Stimulated activated naive CD8-positive, alpha-beta T cell treated with anti-CD3 and anti-CD28 coated beads, Interleukin-15, amount 100 ng/mL, for 72 hours (primary cell): ENCODE measurements at regions not wholly inside any gene's neighbourhood (a gene's known extent, or its start where the extent isn't known, plus 50 kb on each side); places are given as distances from the start of the nearest gene placed in this dataset.

Source experiments
- ATAC-seq: fragments of 150-1000 bp; cut with Tn5 transposase; 2 replicates; pipeline ENCODE4 v1.10.0; 2021; ENCODE audit warnings: mild to moderate bottlenecking, moderate library complexity
- DNase-seq, 2 donors: peaks; one replicate each; pipeline ENCODE4 v3.0.0; 2021 to 2022
- H3K27ac Mint-ChIP-seq, 2 donors: one replicate each; pipeline ENCODE4 v1.8.0; 2022; ENCODE audit warnings: mild to moderate bottlenecking in 2 of 2, mixed read lengths in 2 of 2, moderate library complexity in 2 of 2
- H3K27me3 Mint-ChIP-seq: one replicate; pipeline ENCODE4 v1.8.0; 2022; ENCODE audit warnings: mixed read lengths
- H3K4me1 Mint-ChIP-seq: one replicate; pipeline ENCODE4 v1.8.0; 2022; ENCODE audit warnings: mild to moderate bottlenecking, mixed read lengths
- H3K4me3 Mint-ChIP-seq, 2 donors: one replicate each; pipeline ENCODE4 v1.8.0; 2022; ENCODE audit warnings: mild to moderate bottlenecking in 2 of 2, mixed read lengths in 2 of 2, moderate library complexity in 1 of 2
- H3K9me3 Mint-ChIP-seq, 2 donors: one replicate each; pipeline ENCODE4 v1.8.0; 2022; ENCODE audit warnings: mixed read lengths in 2 of 2

GRCh38 chr4:119810001-119810400, 181.4 kb upstream of the PDE5A start:
- H3K27me3 Mint-ChIP-seq, result no peaks in the 10 kb centered on the region
- no peak overlapping the region for H3K4me3 Mint-ChIP-seq
- DNase-seq (no peak), ATAC-seq (no peak)
- no peaks in the 10 kb centered on the region for H3K4me1 Mint-ChIP-seq
- H3K27ac Mint-ChIP-seq, result no peak overlapping the region
- peaks cover 0 to 5% of the 10 kb centered on the region in 2 donors for H3K9me3 Mint-ChIP-seq

DNA sequence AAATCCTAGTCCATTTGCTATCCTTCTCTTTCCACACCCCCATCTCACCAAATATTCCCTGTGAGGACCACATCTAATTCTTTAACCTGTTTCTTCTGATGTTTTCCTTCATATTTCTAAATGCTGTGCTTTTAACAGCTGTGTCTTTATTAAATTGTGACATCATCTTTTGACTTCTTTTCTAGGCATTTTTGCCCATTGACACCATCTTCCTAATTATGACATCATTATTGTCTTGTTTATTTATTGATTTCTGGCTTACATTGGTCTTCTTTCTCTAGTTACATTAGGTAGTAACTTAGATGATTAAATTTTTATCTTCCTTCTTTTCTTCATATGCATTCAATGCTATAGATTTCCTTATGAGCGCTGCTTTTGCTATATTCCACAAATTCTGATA, 175.8 kb upstream of the PDE5A start:
- DNase-seq, result no peak
- H3K27ac Mint-ChIP-seq, result no peak overlapping the region
- H3K27me3 Mint-ChIP-seq, result no peaks in the 10 kb centered on the region
- no peak for ATAC-seq
- no peaks in the 10 kb centered on the region for H3K4me1 Mint-ChIP-seq
- no peak overlapping the region for H3K4me3 Mint-ChIP-seq
- H3K9me3 Mint-ChIP-seq, result no peaks in the 10 kb centered on the region

DNA sequence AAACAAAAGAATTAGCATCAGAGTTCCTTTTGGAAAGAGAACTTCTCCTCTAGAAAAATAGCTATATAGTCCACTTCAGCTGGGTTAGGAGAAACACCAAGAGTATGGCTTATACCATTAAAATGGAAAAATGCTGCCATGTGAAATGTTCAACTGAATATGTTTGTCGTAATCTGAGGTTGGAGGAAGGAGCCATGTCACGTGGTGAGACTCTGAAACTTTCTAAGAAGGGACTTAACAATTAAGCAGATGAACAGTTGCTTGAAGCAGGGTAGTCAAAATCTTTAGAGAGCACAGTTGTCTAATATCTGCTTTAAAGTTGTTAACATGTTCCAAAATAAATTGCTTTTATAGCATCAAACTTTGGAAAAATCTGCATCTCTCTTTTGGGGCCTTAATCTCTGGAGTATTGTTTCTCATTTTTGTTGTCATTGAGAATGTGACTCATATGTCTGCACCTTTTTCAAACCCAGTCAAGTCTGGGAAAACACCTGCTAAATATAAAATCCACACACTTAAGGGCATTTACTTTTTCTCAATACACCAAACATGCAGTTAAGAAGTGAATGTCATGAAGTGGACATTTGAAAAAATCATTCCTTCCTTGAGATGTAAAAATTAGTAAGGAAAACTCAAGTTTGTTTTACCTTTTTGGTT, 168.8 kb upstream of the PDE5A start:
- Mint-ChIP-seq H3K27me3 (no peaks in the 10 kb centered on the region), H3K4me3 (no peak overlapping the region), H3K27ac (no peak overlapping the region), H3K9me3 (no peaks in the 10 kb centered on the region), H3K4me1 (no peaks in the 10 kb centered on the region)
- no peak for ATAC-seq
- DNase-seq, result no peak

GRCh38 chr4:119795986-119796578, 167.5 kb upstream of the PDE5A start:
- no peak for DNase-seq
- Mint-ChIP-seq H3K4me3 (no peak overlapping the region), H3K9me3 (no peaks in the 10 kb centered on the region), H3K27me3 (no peaks in the 10 kb centered on the region), H3K27ac (no peak overlapping the region), H3K4me1 (no peaks in the 10 kb centered on the region)
- ATAC-seq, result no peak

GRCh38 chr4:119794681-119795080, 166.1 kb upstream of the PDE5A start:
- Mint-ChIP-seq H3K4me3 (no peak overlapping the region), H3K27me3 (no peaks in the 10 kb centered on the region), H3K27ac (no peak overlapping the region), H3K9me3 (no peaks in the 10 kb centered on the region), H3K4me1 (no peaks in the 10 kb centered on the region)
- DNase-seq, result no peak
- ATAC-seq, result no peak

DNA sequence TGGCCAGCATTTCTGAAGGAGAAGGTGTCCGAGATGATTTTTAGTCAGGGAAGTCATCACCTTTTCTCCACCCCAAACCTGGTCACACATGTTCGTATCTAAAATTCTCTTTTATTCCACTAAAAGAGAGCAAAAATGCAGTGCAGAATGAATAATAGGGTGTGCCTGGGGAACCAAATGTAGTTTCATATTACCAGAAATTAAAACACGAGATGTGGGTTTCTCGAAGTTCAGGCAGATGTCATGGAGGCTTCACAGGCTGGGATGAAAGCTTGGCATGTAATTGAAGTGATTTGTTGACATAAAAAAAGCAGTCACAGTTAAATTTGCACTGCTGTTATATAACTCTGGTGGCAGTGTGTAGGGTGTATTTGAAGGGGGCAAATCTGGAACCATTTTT, 165.5 kb upstream of the PDE5A start:
- DNase-seq (no peak), ATAC-seq (no peak)
- Mint-ChIP-seq H3K4me1 (no peaks in the 10 kb centered on the region), H3K27me3 (no peaks in the 10 kb centered on the region), H3K27ac (no peak overlapping the region), H3K9me3 (no peaks in the 10 kb centered on the region), H3K4me3 (no peak overlapping the region)

- DNase-seq, result no peak
- Mint-ChIP-seq H3K4me3 (no peak overlapping the region), H3K9me3 (peaks cover 0 to 5% of the 10 kb centered on the region in 2 donors), H3K27ac (no peak overlapping the region), H3K27me3 (no peaks in the 10 kb centered on the region), H3K4me1 (no peaks in the 10 kb centered on the region)
- ATAC-seq, result no peak
These were observed 160.0 kb upstream of the PDE5A start for GRCh38 chr4:119788349-119789266.

GRCh38 chr4:119785963-119786362, 157.4 kb upstream of the PDE5A start:
- H3K9me3 Mint-ChIP-seq, result peaks cover 0 to 5% of the 10 kb centered on the region in 2 donors
- no peaks in the 10 kb centered on the region for H3K4me1 Mint-ChIP-seq
- H3K27me3 Mint-ChIP-seq, result no peaks in the 10 kb centered on the region
- no peak overlapping the region for H3K27ac Mint-ChIP-seq
- no peak for ATAC-seq
- no peak for DNase-seq
- H3K4me3 Mint-ChIP-seq, result no peak overlapping the region

DNA sequence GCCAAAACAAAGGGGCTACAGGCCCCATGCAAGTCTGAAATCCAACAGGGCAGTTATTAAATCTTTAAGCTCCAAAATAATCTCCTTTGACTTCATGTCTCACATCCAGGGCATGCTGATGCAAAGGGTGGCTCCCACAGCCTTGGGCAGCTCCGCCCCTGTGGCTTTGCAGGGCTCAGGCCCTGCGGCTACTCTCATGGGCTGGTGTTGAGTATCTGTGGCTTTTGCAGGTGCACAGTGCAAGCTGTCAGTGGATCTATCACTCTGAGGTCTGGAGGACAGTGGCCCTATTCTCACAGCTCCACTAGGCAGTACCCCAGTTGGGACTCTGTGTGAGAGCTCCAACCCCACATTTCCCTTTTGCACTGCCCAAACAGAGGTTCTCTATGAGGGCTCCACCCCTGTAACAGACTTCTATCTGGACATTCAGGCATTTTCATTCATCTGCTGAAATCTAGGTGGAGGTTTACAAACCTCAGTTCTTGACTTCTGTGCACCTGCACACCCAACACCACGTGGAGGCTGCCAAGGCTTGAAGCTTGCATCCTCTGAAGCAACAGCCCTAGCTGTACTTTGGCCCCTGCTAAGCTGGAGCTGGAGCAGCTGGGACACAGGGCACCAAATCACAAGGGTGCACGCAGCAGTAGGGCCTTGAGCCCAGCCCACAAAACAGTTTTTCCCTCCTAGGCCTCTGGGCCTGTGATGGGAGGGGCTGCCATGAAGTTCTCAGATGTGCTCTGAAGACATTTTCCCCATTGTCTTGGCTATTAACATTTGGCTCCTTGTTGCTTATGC, 154.8 kb upstream of the PDE5A start:
- DNase-seq (no peak), ATAC-seq (no peak)
- H3K4me1 Mint-ChIP-seq, result no peaks in the 10 kb centered on the region
- H3K27me3 Mint-ChIP-seq, result no peaks in the 10 kb centered on the region
- H3K9me3 Mint-ChIP-seq, result peaks cover 0 to 5% of the 10 kb centered on the region in 2 donors
- no peak overlapping the region for H3K4me3 Mint-ChIP-seq
- no peak overlapping the region for H3K27ac Mint-ChIP-seq

GRCh38 chr4:119781044-119781443, 152.4 kb upstream of the PDE5A start:
- Mint-ChIP-seq H3K4me3 (no peak overlapping the region), H3K9me3 (peaks cover 0 to 5% of the 10 kb centered on the region in 2 donors), H3K27ac (no peak overlapping the region), H3K4me1 (no peaks in the 10 kb centered on the region), H3K27me3 (no peaks in the 10 kb centered on the region)
- no peak for DNase-seq
- ATAC-seq, result no peak

GRCh38 chr4:119774840-119775239, 146.2 kb upstream of the PDE5A start:
- DNase-seq (no peak), ATAC-seq (no peak)
- H3K4me3 Mint-ChIP-seq, result no peak overlapping the region
- no peaks in the 10 kb centered on the region for H3K27me3 Mint-ChIP-seq
- H3K27ac Mint-ChIP-seq, result no peak overlapping the region
- no peaks in the 10 kb centered on the region for H3K9me3 Mint-ChIP-seq
- H3K4me1 Mint-ChIP-seq, result no peaks in the 10 kb centered on the region

DNA sequence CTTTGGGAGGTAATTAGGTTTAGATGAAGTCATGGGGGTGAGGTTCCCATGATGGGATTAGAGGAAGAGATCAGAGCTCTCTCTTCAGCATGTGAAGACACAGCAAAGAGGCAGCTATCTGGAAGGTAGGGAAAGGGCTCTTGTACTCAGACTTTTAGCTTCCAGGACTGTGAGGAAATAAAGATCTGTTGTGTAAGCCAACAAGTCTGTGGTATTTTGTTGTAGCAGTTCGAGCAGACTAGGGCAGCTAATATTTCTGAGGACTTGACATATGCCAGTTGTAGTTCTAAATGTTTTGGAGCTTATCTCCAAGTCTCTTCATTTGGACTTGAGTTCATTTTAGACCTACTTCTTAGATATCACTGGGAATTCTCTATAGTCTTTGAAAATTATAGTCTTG, 137.3 kb upstream of the PDE5A start:
- DNase-seq (no peak), ATAC-seq (no peak)
- no peak overlapping the region for H3K27ac Mint-ChIP-seq
- H3K4me3 Mint-ChIP-seq, result no peak overlapping the region
- no peaks in the 10 kb centered on the region for H3K27me3 Mint-ChIP-seq
- H3K9me3 Mint-ChIP-seq, result no peaks in the 10 kb centered on the region
- no peaks in the 10 kb centered on the region for H3K4me1 Mint-ChIP-seq

DNA sequence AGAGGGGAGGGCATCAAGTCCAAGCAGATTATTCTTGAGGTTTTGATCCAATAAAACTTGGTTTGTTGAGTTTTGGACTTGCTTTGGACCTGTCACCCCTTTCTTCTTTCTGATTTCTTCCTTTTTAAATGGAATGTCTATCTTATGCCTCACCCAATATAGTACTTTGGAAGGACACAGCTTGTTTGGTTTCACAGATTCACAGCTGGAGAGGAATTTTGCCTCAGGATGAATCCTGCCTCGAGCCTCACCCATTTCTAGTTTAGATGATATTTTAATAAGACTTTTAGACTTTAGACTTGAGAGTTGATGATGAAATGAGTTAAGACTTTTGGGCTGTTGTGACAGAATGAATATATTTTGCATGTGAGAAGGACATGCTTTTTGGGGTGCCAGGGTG, 136.9 kb upstream of the PDE5A start:
- H3K9me3 Mint-ChIP-seq, result no peaks in the 10 kb centered on the region

DNA sequence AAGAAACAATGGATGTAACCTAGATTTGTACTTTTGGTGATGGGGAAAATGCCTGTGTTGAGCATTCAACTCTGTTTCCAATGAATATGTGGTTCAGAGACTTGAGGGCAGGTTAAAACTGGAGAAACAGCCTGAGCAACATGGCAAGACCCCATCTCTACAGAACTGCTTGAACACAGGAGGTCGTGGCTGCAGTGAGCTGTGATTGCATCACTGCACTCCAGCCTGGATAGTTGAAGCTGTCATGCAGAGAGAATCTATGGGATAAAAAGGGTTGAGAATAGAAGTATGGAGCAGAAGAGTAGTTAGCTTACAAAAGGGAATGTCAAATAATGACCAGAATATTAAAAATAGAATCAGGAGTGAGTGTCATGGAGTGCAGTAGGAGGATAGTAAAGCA, 134.8 kb upstream of the PDE5A start:
- no peak overlapping the region for H3K4me3 Mint-ChIP-seq
- no peaks in the 10 kb centered on the region for H3K4me1 Mint-ChIP-seq
- DNase-seq, result no peak
- H3K27ac Mint-ChIP-seq, result no peak overlapping the region
- H3K27me3 Mint-ChIP-seq, result peaks cover 6% of the 10 kb centered on the region
- ATAC-seq, result no peak
- no peaks in the 10 kb centered on the region for H3K9me3 Mint-ChIP-seq

More for the DNA sequence above, 136.9 kb upstream of the PDE5A start:
- DNase-seq, result no peak
- Mint-ChIP-seq H3K4me3 (no peak overlapping the region), H3K27ac (no peak overlapping the region), H3K4me1 (no peaks in the 10 kb centered on the region), H3K27me3 (no peaks in the 10 kb centered on the region)
- no peak for ATAC-seq

DNA sequence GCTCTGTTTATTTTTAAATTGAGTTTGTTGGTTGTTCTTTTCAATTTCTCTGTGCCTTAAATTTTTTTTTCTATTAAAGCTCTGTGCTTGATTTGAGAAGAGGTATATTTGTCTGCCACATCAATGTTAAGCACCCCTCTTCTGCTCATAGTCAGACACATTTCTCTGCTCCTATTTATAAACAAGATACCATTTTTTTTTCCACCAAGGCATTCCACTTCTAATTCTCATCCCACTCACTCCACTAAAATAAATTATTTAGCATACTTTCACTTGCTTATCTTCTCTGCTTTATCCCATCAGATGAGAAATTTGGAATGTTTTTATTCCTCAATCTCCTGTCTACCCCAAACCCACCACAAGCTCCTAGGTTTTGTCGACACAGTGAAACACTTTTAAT, 127.0 kb upstream of the PDE5A start:
- no peak overlapping the region for H3K27ac Mint-ChIP-seq
- no peak overlapping the region for H3K4me3 Mint-ChIP-seq
- H3K9me3 Mint-ChIP-seq, result no peaks in the 10 kb centered on the region
- DNase-seq, result no peak
- no peaks in the 10 kb centered on the region for H3K4me1 Mint-ChIP-seq
- peaks cover 6% of the 10 kb centered on the region for H3K27me3 Mint-ChIP-seq
- no peak for ATAC-seq
